GM21786 (cell line): ENCODE measurements at regions not wholly inside any gene's neighbourhood (a gene's known extent, or its start where the extent isn't known, plus 50 kb on each side); places are given as distances from the start of the nearest gene placed in this dataset.

Experiments
- ATAC-seq: cut with Tn5 transposase; IDR thresholded peaks from one replicate; pipeline ENCODE4 v1.9.1; 2021; ENCODE audit not compliant: unreplicated experiment

GRCh38 chr1:194230351-194231144 is 1044.1 kb upstream of the B3GALT2 start:
- ATAC-seq = no peak

GRCh38 chr1:194228427-194228826 is 1042.0 kb upstream of the B3GALT2 start:
- ATAC-seq = no peak

- no peak for ATAC-seq
Measured at GRCh38 chr1:194227161-194227560, 1040.7 kb upstream of the B3GALT2 start.

- ATAC-seq = peak; percentile 92
Measured at GRCh38 chr1:194225821-194226220, 1039.4 kb upstream of the B3GALT2 start.

GRCh38 chr1:194223596-194223995 is 1037.2 kb upstream of the B3GALT2 start:
- ATAC-seq = no peak

- no peak for ATAC-seq
Measured at GRCh38 chr1:194215448-194215847, 1029.0 kb upstream of the B3GALT2 start.

- ATAC-seq = no peak
Measured at GRCh38 chr1:194214735-194215134, 1028.3 kb upstream of the B3GALT2 start.

- no peak for ATAC-seq
Measured at GRCh38 chr1:194209920-194210319, 1023.5 kb upstream of the B3GALT2 start.

- ATAC-seq = no peak
Measured at GRCh38 chr1:194208674-194209073, 1022.3 kb upstream of the B3GALT2 start.

GRCh38 chr1:194196562-194196961 is 1010.1 kb upstream of the B3GALT2 start:
- ATAC-seq = no peak

GRCh38 chr1:194194724-194195123 is 1008.3 kb upstream of the B3GALT2 start:
- no peak for ATAC-seq

GRCh38 chr1:194184974-194185373 is 998.6 kb upstream of the B3GALT2 start:
- ATAC-seq = no peak

- no peak for ATAC-seq
Measured at GRCh38 chr1:194184425-194184824, 998.0 kb upstream of the B3GALT2 start.

- ATAC-seq = no peak
Measured at GRCh38 chr1:194181845-194182244, 995.4 kb upstream of the B3GALT2 start.

- no peak for ATAC-seq
Measured at GRCh38 chr1:194176212-194176611, 989.8 kb upstream of the B3GALT2 start.

GRCh38 chr1:194175251-194175650 is 988.8 kb upstream of the B3GALT2 start:
- no peak for ATAC-seq

- no peak for ATAC-seq
Measured at GRCh38 chr1:194174528-194174927, 988.1 kb upstream of the B3GALT2 start.

GRCh38 chr1:194171596-194171995 is 985.2 kb upstream of the B3GALT2 start:
- ATAC-seq = no peak

- no peak for ATAC-seq
Measured at GRCh38 chr1:194167956-194168640, 981.7 kb upstream of the B3GALT2 start.

GRCh38 chr1:194164755-194165154 is 978.3 kb upstream of the B3GALT2 start:
- no peak for ATAC-seq

- ATAC-seq = no peak
Measured at GRCh38 chr1:194161591-194161990, 975.2 kb upstream of the B3GALT2 start.

GRCh38 chr1:194159941-194160340 is 973.5 kb upstream of the B3GALT2 start:
- ATAC-seq = no peak
